ENCODE measurements at regions not wholly inside any gene's neighbourhood (a gene's known extent, or its start where the extent isn't known, plus 50 kb on each side); places are given as distances from the start of the nearest gene placed in this dataset.

DNA sequence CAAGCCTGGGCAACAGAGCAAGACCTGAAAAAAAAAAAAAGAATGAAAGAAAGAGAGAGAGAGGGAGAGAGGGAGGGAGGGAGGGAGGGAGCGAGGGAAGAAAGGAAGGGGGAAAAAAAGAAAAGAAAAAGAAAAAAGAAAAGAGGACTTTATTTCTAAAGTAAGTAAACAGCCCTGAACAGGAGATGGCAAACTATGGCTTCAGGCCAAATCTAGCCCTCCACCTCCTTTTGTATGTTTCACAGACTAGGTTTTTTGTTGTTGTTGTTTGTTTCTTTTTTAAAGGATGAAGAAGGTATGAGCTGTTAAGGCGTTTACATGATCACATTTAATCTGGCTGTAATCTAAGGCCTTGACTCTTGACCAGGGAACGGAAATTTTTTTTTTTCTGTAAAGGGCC lies 711.1 kb upstream of the NRSN1 start:
- TF ChIP-seq CTCF (IDR thresholded peaks at IDR 0.05) (no peak), POLR2A (IDR thresholded peaks at IDR 0.05) (no peak)

Measured in right lobe of liver (tissue), 4 donors.